RCC 7860 (cell line): ENCODE measurements at regions not wholly inside any gene's neighbourhood (a gene's known extent, or its start where the extent isn't known, plus 50 kb on each side); places are given as distances from the start of the nearest gene placed in this dataset.
"Not testable (repeated sequence)": the region's sequence is repeated elsewhere in the genome, so short reads cannot be mapped to it uniquely, and the experiment has no call there.

Experiments
- DNase-seq: peaks from one replicate; pipeline ENCODE4 v3.0.0-alpha.2; 2015; ENCODE audit warnings: low spot score
- FAIRE-seq: peaks from 2 replicates; lab custom pipeline; 2012; peaks lifted over from hg19 to GRCh38; lab: Jason Lieb, UNC

DNA sequence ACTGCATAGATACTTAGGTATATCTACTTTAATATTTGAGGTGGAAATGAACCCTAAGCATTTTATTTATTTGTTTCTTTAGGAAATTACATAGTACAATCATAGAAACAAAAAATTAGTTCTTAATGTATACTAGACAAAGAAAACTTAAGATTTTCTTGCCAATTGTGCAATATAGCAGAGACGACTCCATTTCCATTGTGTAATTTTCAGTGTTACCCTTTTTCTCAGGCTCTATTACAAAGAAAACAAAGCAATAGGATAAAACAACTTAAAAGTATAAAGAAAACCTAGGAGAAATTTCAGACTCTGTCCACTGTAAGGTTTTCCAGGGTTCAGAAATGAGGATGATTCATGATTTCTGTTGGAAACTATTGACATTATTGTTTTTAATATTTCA is 89.0 kb upstream of the SERTAD2 start:
- no peak for FAIRE-seq
- no peak for DNase-seq

GRCh38 chr2:64743739-64744330 is 90.1 kb upstream of the SERTAD2 start:
- FAIRE-seq (no peak), DNase-seq (no peak)

DNA sequence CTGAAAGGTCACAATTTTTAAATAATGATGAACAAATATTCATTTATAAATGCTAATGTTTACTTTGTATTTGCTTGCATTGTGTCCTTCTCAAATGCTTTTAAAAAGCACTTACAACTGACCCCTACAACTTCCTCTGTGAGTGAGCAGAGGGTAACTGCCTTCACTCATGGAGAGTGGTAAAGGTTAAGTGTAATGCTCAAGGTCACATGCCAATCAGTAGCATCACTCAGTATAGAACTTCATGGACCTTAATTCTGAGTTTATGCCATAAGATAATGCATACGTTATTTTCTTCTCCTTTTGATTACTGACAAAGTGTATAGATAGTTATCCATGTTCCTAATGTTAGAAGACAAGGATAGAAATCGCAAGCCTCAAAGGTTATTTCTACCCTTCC is 91.8 kb upstream of the SERTAD2 start:
- DNase-seq (no peak), FAIRE-seq (peak; percentile 17)

DNA sequence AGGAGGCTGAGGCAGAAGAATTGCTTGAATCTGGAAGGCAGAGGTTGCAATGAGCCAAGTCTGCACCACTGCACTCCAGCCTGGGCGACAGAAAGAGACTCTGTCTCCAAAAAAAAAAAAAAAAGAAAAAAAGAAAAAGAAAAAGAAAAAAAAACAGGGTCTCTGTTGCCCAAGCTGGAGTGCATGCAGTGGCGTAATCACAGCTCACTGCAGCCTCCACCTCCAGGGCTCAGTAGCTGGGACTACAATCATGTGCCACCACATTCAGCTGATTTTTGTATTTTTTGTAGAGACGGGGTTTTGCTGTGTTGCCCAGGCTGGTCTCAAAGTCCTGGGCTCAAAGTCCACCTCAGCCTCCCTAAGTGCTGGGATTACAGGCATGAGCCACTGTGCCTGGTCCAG is 94.0 kb upstream of the SERTAD2 start:
- FAIRE-seq, DNase-seq: not testable (repeated sequence)

GRCh38 chr2:64748147-64748546 is 94.4 kb upstream of the SERTAD2 start:
- DNase-seq (no peak), FAIRE-seq (no peak)

DNA sequence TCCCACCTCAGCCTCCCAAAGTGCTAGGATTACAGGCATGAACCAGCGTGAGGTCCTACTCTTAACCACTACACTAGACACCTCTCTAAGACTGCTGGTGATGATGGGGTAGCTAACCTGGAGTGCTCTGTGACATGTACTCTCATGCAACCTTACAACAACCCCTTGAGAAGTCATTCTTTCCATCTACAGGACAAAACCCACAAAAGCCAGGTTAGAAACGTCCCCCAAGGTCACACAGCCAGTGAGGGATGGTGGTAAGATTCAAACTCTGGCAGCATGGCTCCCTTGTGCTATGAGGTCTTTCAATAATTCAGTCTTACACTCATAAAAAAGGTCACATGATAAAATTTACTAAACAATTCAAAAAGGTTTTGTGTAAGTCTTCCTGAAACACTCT is 94.8 kb upstream of the SERTAD2 start:
- FAIRE-seq: no peak
- no peak for DNase-seq

DNA sequence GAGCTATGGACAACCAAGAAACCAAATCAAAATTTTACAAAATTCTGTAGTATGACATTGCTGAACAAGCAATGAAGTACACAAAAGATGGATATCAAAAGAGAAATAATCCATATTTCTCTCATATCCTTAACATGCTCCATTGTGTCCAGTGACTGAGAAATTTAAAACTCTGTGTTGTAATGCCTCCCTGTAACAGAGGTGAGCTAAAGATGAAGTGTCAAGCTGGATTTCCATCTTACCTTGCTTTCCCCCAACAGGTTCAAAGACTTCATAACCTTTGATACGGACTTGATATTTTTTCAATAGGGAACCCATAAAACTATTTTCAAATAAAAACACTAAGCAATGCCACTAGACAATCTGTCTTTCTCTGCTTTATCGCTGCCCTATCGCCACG is 95.7 kb upstream of the SERTAD2 start:
- FAIRE-seq: no peak
- no peak for DNase-seq

GRCh38 chr2:64750001-64750816 is 96.5 kb upstream of the SERTAD2 start:
- DNase-seq: peak; percentile 39
- FAIRE-seq: no peak

DNA sequence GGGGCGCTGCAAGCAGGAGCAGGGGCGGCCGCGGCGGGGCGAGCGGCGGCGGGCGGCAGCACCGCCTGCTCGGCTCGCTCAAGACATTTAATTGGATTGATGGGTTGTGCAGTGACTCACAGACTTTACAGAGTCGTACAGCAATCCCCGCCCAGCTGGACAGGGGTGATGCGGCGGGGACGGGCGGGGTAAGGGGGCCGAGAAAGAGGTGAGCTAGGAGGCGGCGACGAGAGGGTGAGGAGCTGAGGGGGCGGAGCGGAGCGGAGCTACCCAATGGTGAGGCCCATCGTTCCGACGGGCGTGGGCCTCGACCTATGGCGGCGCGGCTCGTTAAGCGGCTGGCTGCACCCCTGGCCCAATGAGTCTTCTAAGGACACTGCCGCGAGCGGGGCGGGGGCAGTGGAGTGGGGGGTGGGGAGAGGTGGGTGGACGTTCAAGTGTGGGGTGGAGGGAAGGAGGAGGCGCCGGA is 97.1 kb upstream of the SERTAD2 start:
- DNase-seq (peak; percentile 99), FAIRE-seq (peak; percentile 69)

GRCh38 chr2:64751286-64752260 is 97.9 kb upstream of the SERTAD2 start:
- DNase-seq: peak; percentile 63

GRCh38 chr2:64753399-64753798 is 99.7 kb upstream of the SERTAD2 start:
- no peak for DNase-seq
- no peak for FAIRE-seq

More at GRCh38 chr2:64751286-64752260, 97.9 kb upstream of the SERTAD2 start:
- FAIRE-seq: peak; percentile 2

- DNase-seq (no peak), FAIRE-seq (no peak)
These were observed 100.9 kb upstream of the SERTAD2 start for GRCh38 chr2:64754570-64754969.

- no peak for DNase-seq
- FAIRE-seq: no peak
These were observed 103.4 kb upstream of the SERTAD2 start for GRCh38 chr2:64757126-64757525.

GRCh38 chr2:64760128-64760527 is 106.4 kb upstream of the SERTAD2 start:
- no peak for DNase-seq
- no peak for FAIRE-seq

- FAIRE-seq: no peak
- DNase-seq: no peak
These were observed 108.7 kb upstream of the SERTAD2 start for GRCh38 chr2:64762301-64762997.

DNA sequence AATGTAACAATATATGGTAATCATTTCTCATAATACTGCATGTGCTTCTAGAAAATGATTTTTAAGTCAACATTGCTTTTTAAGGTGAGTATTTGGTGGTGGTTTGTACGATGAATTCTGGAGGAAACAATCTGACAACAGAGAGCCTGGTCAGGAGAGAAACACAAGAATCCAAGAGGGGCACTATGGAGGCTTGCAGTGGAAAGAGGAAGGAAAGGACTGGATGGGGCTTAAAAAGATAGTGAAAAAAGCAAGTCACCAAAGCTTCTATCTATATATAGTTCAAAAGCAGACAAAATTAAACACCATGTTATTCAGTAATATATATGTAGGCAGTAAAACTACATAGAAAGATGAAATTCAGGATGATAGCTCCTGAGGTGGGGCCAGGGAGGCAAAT is 109.4 kb upstream of the SERTAD2 start:
- FAIRE-seq (no peak), DNase-seq (no peak)

DNA sequence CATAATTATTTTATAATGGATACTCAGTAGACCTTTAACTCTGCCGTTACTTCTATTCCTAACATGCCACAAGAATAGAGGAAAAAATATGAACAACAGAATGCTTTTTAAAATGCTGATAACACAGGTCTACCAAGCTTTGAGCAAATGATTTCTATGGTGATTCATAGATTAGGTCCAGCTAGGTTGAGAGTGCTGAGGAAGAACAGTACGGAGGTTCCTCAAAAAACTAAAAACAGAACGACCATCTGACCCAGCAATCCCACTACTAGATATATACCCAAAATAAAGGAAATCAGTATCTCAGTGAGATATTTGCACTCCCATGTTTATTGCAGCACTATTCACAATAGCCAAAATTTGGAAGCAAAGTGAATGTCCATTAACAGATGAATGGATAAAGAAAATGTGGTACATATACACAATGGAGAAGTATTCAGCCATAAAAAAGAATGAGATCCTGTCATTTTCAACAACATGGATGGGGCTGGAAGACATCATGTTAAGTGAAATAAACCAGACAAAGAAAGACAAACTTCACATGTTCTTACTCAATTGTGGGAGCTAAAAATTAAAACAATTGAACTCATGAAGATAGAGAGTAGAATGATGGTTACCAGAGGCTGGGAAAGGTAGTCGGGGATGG is 111.6 kb upstream of the SERTAD2 start:
- no peak for DNase-seq
- FAIRE-seq: no peak

DNA sequence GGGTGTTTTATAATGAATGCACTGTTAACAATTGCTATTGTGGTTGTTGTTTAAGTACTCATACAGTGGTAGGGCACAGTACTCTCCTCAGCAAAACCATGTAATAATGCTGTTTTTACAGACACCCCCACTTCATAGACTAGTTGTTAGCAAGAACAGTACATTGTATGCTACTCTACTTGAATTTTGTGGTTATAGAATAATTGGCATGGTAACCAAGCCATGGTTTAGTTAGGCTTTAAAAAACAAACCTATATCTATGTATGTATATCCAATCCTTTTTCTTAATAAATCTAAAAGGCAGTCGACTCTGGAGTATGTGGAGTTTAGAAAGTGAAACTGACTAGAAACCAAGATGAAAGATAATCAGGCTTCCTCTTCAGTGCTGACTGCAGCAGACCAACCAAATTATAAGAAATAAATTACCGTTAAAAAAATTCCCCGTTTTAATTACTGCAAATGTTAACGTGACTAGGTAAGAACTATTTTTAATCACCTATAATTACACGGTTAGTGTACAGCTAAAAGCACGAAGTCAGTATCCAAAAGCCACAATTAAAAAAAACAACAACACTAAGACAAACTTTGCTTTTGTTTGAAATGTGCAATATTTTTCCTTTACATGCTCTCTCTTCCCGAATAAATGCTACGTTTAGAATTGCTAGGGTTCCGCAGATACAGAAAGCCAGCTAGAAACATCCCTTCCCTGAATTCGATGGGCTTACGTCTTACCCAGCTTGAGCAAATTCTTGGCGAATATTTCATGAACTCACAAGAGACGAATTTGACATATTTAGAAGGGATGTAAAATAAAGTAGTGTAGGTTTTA is 113.3 kb upstream of the SERTAD2 start:
- DNase-seq: peak; percentile 6
- FAIRE-seq: peak; percentile 46
